ENCODE measurements at regions not wholly inside any gene's neighbourhood (a gene's known extent, or its start where the extent isn't known, plus 50 kb on each side); places are given as distances from the start of the nearest gene placed in this dataset.

- no peak for TF ChIP-seq ELF4 (CRISPR knock-in tag; IDR thresholded peaks at IDR 0.05; ENCODE audit: low read depth)
- TF ChIP-seq FOXJ3 (CRISPR knock-in tag; IDR thresholded peaks at IDR 0.05; ENCODE audit: borderline replicate concordance): no peak
- TF ChIP-seq RELA (CRISPR knock-in tag; IDR thresholded peaks at IDR 0.05; ENCODE audit: borderline replicate concordance): no peak
- TF ChIP-seq CTCF (IDR thresholded peaks at IDR 0.05): no peak
- no peak for TF ChIP-seq USF2 (CRISPR knock-in tag; IDR thresholded peaks at IDR 0.05)
- no peak for TF ChIP-seq KAT7 (CRISPR knock-in tag; IDR thresholded peaks at IDR 0.05; ENCODE audit: borderline replicate concordance)
- TF ChIP-seq MLX (CRISPR knock-in tag; IDR thresholded peaks at IDR 0.05): no peak
- TF ChIP-seq MAX (CRISPR knock-in tag; IDR thresholded peaks at IDR 0.05): no peak
- TF ChIP-seq E2F5 (CRISPR knock-in tag; IDR thresholded peaks at IDR 0.05): no peak
These were observed 1001.7 kb upstream of the GYPC start for GRCh38 chr2:125654226-125654625.

Measured in WTC11 (cell line).